ENCODE measurements at regions not wholly inside any gene's neighbourhood (a gene's known extent, or its start where the extent isn't known, plus 50 kb on each side); places are given as distances from the start of the nearest gene placed in this dataset.

DNA sequence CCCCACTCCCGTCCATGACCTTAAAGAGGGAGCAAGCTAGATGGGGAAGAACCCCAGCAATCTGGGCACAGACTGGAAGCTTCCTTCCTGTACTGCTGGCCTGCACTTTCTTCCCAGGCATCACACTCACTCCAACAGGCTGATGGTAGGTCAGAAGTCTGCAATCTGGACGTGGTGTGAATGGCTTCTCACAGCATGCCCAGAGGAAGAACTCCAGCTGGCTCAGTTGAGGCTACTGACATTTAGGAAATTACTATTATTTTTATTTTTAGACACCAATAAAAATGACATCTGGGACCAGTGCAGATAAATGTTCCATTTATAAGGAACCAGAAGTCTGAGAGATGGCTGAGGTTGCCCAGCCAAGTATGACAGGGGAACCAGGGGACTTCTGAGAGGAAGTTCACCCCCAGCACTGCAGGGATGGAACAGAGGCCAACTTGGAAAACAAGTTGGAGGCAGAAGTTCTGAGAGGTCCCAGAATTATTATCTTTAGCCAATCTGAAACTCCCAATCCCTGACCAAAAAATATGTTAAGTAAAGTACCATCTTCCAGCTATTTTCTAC is 163.8 kb upstream of the CTNNB1 start:
- no peak overlapping the region for H4K5ac ChIP-seq (ENCODE audit: insufficient read length, low read depth, low read length)
- H3K4me1 Mint-ChIP-seq, result peaks cover 3% of the 10 kb centered on the region in 2 experiments; a peak in 2 of 4 replicates
- DNase-seq, result no peak
- no peaks in the 10 kb centered on the region for H4K20me1 ChIP-seq (ENCODE audit: control insufficient read depth, insufficient read depth, insufficient read length)
- H2AK5ac ChIP-seq (ENCODE audit: insufficient read length, low read length), result no peak overlapping the region
- no peak overlapping the region for H2AFZ ChIP-seq (ENCODE audit: low read length)
- H3K4me2 ChIP-seq (ENCODE audit: insufficient read depth, insufficient read length, low read length), result no peak overlapping the region
- H3K27me3 ChIP-seq (ENCODE audit: insufficient read depth, low read length), result no peaks in the 10 kb centered on the region
- H3K56ac ChIP-seq (ENCODE audit: insufficient read length, low read depth, low read length), result no peak overlapping the region
- H4K91ac ChIP-seq (ENCODE audit: insufficient read length, low read depth, low read length), result no peak overlapping the region
- H3K4me3 Mint-ChIP-seq, result no peak overlapping the region
- no peak overlapping the region for H2BK12ac ChIP-seq (ENCODE audit: insufficient read length, low read depth, low read length)
- H3K14ac ChIP-seq (ENCODE audit: insufficient read depth, low read length), result no peak overlapping the region
- no peak overlapping the region for H3K18ac ChIP-seq (ENCODE audit: insufficient read length, low read depth, low read length)
- no peaks in the 10 kb centered on the region for H3K23me2 ChIP-seq (ENCODE audit: insufficient read length, low read depth, low read length, poor library complexity, severe bottlenecking)
- H2BK20ac ChIP-seq (ENCODE audit: low read depth, low read length, poor library complexity, severe bottlenecking), result no peak overlapping the region
- H3K4me1 ChIP-seq (ENCODE audit: insufficient read depth, low read length), result no peaks in the 10 kb centered on the region
- H3T11ph ChIP-seq (ENCODE audit: low read length), result no peak overlapping the region
- H2BK5ac ChIP-seq (ENCODE audit: insufficient read length, low read length), result no peak overlapping the region
- H3K9me3 ChIP-seq (ENCODE audit: control insufficient read depth, low read depth, low read length), result no peaks in the 10 kb centered on the region
- no peak overlapping the region for H3K4ac ChIP-seq (ENCODE audit: low read depth, low read length)
- H4K8ac ChIP-seq (replicated peaks; ENCODE audit: insufficient read length, low read depth, low read length), result no peak overlapping the region
- no peaks in the 10 kb centered on the region for H3K79me1 ChIP-seq (ENCODE audit: insufficient read depth, low read depth, low read length, poor library complexity, severe bottlenecking)
- no peak overlapping the region for H3K27ac ChIP-seq (ENCODE audit: insufficient read length, low read depth, low read length)
- WGBS (ENCODE audit: extremely low coverage, insufficient read length, low lambda C conversion rate), result no CpG with 5 or more reads among the region's 2 CpGs
- no peak overlapping the region; a peak in 1 of 7 replicates for H3K27ac Mint-ChIP-seq
- TF ChIP-seq, protein P1, sequence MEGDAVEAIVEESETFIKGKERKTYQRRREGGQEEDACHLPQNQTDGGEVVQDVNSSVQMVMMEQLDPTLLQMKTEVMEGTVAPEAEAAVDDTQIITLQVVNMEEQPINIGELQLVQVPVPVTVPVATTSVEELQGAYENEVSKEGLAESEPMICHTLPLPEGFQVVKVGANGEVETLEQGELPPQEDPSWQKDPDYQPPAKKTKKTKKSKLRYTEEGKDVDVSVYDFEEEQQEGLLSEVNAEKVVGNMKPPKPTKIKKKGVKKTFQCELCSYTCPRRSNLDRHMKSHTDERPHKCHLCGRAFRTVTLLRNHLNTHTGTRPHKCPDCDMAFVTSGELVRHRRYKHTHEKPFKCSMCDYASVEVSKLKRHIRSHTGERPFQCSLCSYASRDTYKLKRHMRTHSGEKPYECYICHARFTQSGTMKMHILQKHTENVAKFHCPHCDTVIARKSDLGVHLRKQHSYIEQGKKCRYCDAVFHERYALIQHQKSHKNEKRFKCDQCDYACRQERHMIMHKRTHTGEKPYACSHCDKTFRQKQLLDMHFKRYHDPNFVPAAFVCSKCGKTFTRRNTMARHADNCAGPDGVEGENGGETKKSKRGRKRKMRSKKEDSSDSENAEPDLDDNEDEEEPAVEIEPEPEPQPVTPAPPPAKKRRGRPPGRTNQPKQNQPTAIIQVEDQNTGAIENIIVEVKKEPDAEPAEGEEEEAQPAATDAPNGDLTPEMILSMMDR (conservative IDR thresholded peaks at IDR 0.05), result no peak
- H3K27me3 Mint-ChIP-seq (ENCODE audit: low read depth), result no peaks in the 10 kb centered on the region; the same call in 1 of the 2 replicates
- no peak overlapping the region for H2BK120ac ChIP-seq (ENCODE audit: low read depth, low read length, poor library complexity, severe bottlenecking)
- no peaks in the 10 kb centered on the region for H3K79me2 ChIP-seq (ENCODE audit: insufficient read depth, low read length)
- peaks cover 10 to 12% (median 11%) of the 10 kb centered on the region in 3 experiments; a peak in 6 of 7 replicates for H3K36me3 Mint-ChIP-seq (ENCODE audit: insufficient read depth in 1 of 3, low read depth in 3 of 3)
- H3K9ac ChIP-seq (ENCODE audit: extremely low read depth, insufficient read length, low read length), result no peak overlapping the region
- no peak overlapping the region for H2BK15ac ChIP-seq (ENCODE audit: low read depth, low read length)
- peaks cover 13 to 16% of the 10 kb centered on the region in 2 experiments for H3K9me3 Mint-ChIP-seq
- H3K23ac ChIP-seq (ENCODE audit: insufficient read length, low read depth, low read length), result no peak overlapping the region

Measured in H9 (cell line).